ENCODE measurements at regions not wholly inside any gene's neighbourhood (a gene's known extent, or its start where the extent isn't known, plus 50 kb on each side); places are given as distances from the start of the nearest gene placed in this dataset.

DNA sequence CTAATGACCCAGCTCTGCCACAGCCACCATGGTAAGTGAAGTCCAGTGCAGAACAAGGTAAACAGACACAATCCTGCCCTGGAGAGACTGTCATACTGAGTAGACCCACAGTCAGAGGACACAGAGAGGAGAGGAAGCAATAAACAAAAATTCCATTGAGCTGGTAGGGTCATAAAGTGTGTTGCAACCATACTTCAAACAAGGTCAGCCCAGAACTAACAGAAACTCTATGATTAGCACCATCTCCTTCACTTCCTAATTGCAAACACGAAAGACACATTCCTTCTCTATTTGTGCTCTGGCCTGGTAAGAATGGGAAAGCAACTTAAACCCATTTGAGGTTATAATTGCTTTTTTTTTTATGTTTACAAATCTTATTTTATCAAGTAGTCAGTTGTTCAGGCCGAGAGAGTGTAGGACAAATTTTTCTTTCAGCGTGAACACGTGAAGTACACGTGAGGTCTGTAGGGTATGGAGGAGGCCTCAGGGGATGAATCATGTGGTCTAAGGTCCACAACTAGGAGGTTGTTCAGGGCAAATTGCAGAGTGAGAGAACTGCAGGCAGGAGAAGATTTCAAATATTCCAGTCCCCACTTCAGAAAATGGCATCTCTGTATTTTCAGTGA is 71.4 kb upstream of the GLS start:
- CTCF ChIA-PET, result interaction anchor here (0.8 kb wide), 1 partner anchor 426 kb away, joined by 3 read pairs; no protein-coding TSS in a partner anchor

GRCh38 chr2:190809876-190810525 is 70.6 kb upstream of the GLS start:
- Mint-ChIP-seq H3K4me3 (no peak overlapping the region), H3K36me3 (no peaks in the 10 kb centered on the region), H3K27ac (no peak overlapping the region), H3K4me1 (peaks cover 9% of the 10 kb centered on the region), H3K9me3 (no peaks in the 10 kb centered on the region), H3K27me3 (no peaks in the 10 kb centered on the region)
- CTCF ChIA-PET, result no interaction called here
- no peak for DNase-seq

More for the DNA sequence above, 71.4 kb upstream of the GLS start:
- Mint-ChIP-seq H3K4me3 (no peak overlapping the region), H3K36me3 (no peaks in the 10 kb centered on the region), H3K4me1 (peaks cover 9% of the 10 kb centered on the region), H3K27ac (no peak overlapping the region), H3K27me3 (no peaks in the 10 kb centered on the region), H3K9me3 (no peaks in the 10 kb centered on the region)
- no peak for DNase-seq

GRCh38 chr2:190810981-190811587 is 69.5 kb upstream of the GLS start:
- no peaks in the 10 kb centered on the region for H3K36me3 Mint-ChIP-seq
- no peaks in the 10 kb centered on the region for H3K9me3 Mint-ChIP-seq
- CTCF ChIA-PET, result no interaction called here
- H3K27me3 Mint-ChIP-seq, result no peaks in the 10 kb centered on the region
- no peak overlapping the region for H3K4me3 Mint-ChIP-seq
- no peak overlapping the region for H3K27ac Mint-ChIP-seq
- no peak for DNase-seq
- peaks cover 9% of the 10 kb centered on the region for H3K4me1 Mint-ChIP-seq

DNA sequence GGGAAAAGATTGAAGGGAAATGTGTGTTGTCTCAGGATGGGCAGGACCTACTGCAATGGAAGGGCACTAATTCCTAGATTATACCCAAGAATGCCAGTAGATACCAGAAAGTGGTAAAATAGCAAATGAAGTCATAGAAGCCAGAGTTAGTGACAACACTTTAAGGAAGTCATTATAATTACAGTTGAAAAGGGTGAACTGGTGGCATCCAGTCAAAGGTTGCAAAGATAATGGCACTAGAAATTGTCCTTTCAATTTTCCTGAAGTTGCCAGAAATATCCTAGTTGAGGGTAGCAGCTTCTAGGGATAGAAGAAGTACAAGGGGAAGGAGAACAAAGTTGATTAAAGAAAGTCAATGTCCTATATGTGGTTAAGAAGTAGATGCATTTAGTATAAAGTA is 68.8 kb upstream of the GLS start:
- H3K27me3 Mint-ChIP-seq, result no peaks in the 10 kb centered on the region
- CTCF ChIA-PET, result no interaction called here
- DNase-seq, result no peak
- H3K4me3 Mint-ChIP-seq, result no peak overlapping the region
- no peaks in the 10 kb centered on the region for H3K9me3 Mint-ChIP-seq
- no peaks in the 10 kb centered on the region for H3K36me3 Mint-ChIP-seq
- H3K4me1 Mint-ChIP-seq, result peaks cover 9% of the 10 kb centered on the region
- no peak overlapping the region for H3K27ac Mint-ChIP-seq

- no peak for DNase-seq
- Mint-ChIP-seq H3K27me3 (no peaks in the 10 kb centered on the region), H3K4me3 (no peak overlapping the region), H3K36me3 (no peaks in the 10 kb centered on the region), H3K4me1 (peaks cover 4% of the 10 kb centered on the region), H3K27ac (no peak overlapping the region), H3K9me3 (peaks cover 3% of the 10 kb centered on the region)
- CTCF ChIA-PET, result no interaction called here
These were observed 67.9 kb upstream of the GLS start for GRCh38 chr2:190812506-190813294.

DNA sequence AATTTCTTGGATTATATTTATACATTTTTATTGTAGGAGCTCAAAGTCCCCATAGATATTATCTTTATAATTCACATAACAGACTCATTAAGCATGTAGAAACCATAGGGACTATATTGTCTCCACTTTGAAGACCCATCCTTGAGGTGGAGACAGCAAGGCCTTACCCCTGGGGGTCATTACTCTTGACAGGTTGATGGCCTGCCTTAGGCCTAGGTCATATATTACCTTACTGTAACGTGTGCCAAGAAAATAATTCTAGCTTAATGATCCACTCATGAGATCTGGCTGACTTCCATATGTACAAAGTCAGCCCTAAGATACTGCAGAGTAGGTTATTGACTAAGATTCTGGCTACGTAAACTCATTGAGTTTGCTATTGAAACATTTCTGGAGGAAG is 65.4 kb upstream of the GLS start:
- Mint-ChIP-seq H3K27ac (no peak overlapping the region), H3K27me3 (no peaks in the 10 kb centered on the region), H3K4me3 (no peak overlapping the region), H3K36me3 (no peaks in the 10 kb centered on the region), H3K4me1 (no peaks in the 10 kb centered on the region), H3K9me3 (peaks cover 3% of the 10 kb centered on the region)
- DNase-seq, result no peak
- CTCF ChIA-PET, result interaction anchor here (1.1 kb wide), 1 partner anchor 83 kb away, joined by 3 read pairs; no protein-coding TSS in a partner anchor

DNA sequence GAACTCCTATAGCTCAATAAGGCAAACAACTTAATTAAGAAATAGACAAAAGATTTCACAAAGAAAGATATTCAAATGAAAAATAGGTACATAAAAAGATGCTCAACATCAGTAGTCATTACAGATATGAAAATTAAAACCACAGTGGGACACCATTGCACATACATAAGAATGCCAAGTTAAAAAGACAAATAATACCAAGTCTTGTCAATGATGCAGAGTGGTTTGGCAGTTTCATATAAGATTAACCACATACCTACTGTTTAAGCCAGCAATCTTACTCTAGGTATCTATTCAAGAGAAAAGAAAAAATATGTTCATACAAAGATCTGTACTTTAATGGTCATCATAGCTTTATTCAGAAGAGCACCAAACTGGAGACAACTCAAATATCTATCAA is 63.5 kb upstream of the GLS start:
- CTCF ChIA-PET, result no interaction called here
- Mint-ChIP-seq H3K27me3 (no peaks in the 10 kb centered on the region), H3K9me3 (peaks cover 3% of the 10 kb centered on the region), H3K36me3 (no peaks in the 10 kb centered on the region), H3K4me3 (no peak overlapping the region), H3K27ac (no peak overlapping the region), H3K4me1 (no peaks in the 10 kb centered on the region)
- DNase-seq, result no peak

- no peaks in the 10 kb centered on the region for H3K4me1 Mint-ChIP-seq
- DNase-seq, result no peak
- H3K9me3 Mint-ChIP-seq, result peaks cover 3% of the 10 kb centered on the region
- CTCF ChIA-PET, result interaction anchor here (1.0 kb wide), 1 partner anchor 31 kb away, joined by 3 read pairs; no protein-coding TSS in a partner anchor
- no peak overlapping the region for H3K27ac Mint-ChIP-seq
- no peaks in the 10 kb centered on the region for H3K36me3 Mint-ChIP-seq
- H3K4me3 Mint-ChIP-seq, result no peak overlapping the region
- H3K27me3 Mint-ChIP-seq, result no peaks in the 10 kb centered on the region
These were observed 60.8 kb upstream of the GLS start for GRCh38 chr2:190819840-190820301.

- CTCF ChIA-PET, result interaction anchor here (1.0 kb wide), 1 partner anchor 30 kb away, joined by 3 read pairs; no protein-coding TSS in a partner anchor
- Mint-ChIP-seq H3K9me3 (peaks cover 3% of the 10 kb centered on the region), H3K27me3 (no peaks in the 10 kb centered on the region), H3K36me3 (no peaks in the 10 kb centered on the region), H3K4me1 (no peaks in the 10 kb centered on the region), H3K4me3 (no peak overlapping the region), H3K27ac (no peak overlapping the region)
- DNase-seq, result no peak
These were observed 60.2 kb upstream of the GLS start for GRCh38 chr2:190820416-190820815.

DNA sequence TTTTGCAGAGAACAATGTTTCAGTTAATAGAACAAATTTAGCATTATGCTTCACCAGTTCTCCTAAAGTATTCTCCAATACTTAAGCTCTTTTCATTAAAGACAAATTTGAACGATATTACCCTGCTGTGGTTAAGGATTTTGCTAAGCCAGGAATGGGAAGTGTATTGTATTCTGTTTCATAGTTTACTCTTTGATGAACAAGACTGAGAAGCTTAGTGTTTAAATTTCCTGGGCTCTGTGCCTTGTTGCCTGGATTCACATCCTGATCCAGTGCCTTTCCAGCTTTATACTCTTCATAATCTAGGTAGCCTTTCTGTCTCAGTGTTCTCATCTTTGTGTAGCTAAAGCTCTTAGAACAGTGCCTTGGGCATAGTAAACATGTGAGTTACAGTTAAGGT is 58.6 kb upstream of the GLS start:
- Mint-ChIP-seq H3K27me3 (no peaks in the 10 kb centered on the region), H3K27ac (no peak overlapping the region), H3K4me3 (no peak overlapping the region), H3K9me3 (peaks cover 3% of the 10 kb centered on the region), H3K4me1 (no peaks in the 10 kb centered on the region), H3K36me3 (no peaks in the 10 kb centered on the region)
- DNase-seq, result no peak
- CTCF ChIA-PET, result interaction anchor here (1.1 kb wide), 1 partner anchor 17 kb away, joined by 3 read pairs; no protein-coding TSS in a partner anchor

DNA sequence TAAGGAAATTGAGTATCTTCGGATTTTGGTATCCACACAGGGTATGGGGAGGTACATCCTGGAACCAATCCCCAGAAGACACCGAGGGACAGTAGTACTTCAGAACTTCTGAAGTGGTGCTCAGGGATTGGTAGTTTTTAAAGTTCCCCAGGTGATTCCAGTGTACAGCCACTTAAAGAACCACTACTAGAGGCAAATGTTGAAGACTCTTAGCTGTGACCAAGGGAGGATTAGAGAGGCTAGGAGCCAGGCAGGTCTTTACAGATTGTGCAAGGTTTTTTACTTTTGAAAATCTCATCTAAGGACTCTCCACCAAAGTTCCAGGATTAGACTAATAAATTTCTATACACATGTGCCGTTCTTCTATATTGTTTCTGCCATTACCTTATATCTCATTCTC is 52.9 kb upstream of the GLS start:
- no peak for DNase-seq
- CTCF ChIA-PET, result no interaction called here
- H3K4me1 Mint-ChIP-seq, result no peaks in the 10 kb centered on the region
- H3K27ac Mint-ChIP-seq, result no peak overlapping the region
- peaks cover 6% of the 10 kb centered on the region for H3K27me3 Mint-ChIP-seq
- H3K4me3 Mint-ChIP-seq, result no peak overlapping the region
- H3K9me3 Mint-ChIP-seq, result no peaks in the 10 kb centered on the region
- no peaks in the 10 kb centered on the region for H3K36me3 Mint-ChIP-seq

GRCh38 chr2:190829642-190830041 is 51.0 kb upstream of the GLS start:
- no peak overlapping the region for H3K4me3 Mint-ChIP-seq

More at GRCh38 chr2:190829642-190830041, 51.0 kb upstream of the GLS start:
- H3K9me3 Mint-ChIP-seq, result no peaks in the 10 kb centered on the region
- H3K4me1 Mint-ChIP-seq, result no peaks in the 10 kb centered on the region
- DNase-seq, result no peak
- CTCF ChIA-PET, result interaction anchor here (0.7 to 1.3 kb wide), 2 partner anchors 21 to 41 kb away, joined by 3 to 5 read pairs; no protein-coding TSS in a partner anchor
- no peaks in the 10 kb centered on the region for H3K36me3 Mint-ChIP-seq
- H3K27me3 Mint-ChIP-seq, result peaks cover 8% of the 10 kb centered on the region
- no peak overlapping the region for H3K27ac Mint-ChIP-seq
